ENCODE measurements at regions not wholly inside any gene's neighbourhood (a gene's known extent, or its start where the extent isn't known, plus 50 kb on each side); places are given as distances from the start of the nearest gene placed in this dataset.
A peak's percentile ranks its signal among the peaks of the same experiment; 100 is the strongest.

- H3K27ac ChIP-seq, result no peak overlapping the region
- no peak overlapping the region for H3K4me3 ChIP-seq
- TF ChIP-seq CTCF (IDR thresholded peaks at IDR 0.05) (no peak), POLR2A (IDR thresholded peaks at IDR 0.05) (no peak)
- DNase-seq, result no peak
- intact Hi-C loops (cut with DNase I), result no loop called here
- peaks cover 0 to 4% of the 10 kb centered on the region in 2 donors for H3K4me1 ChIP-seq (replicated peaks in 1 of 2)
- H3K27me3 ChIP-seq, result no peaks in the 10 kb centered on the region
- H3K36me3 ChIP-seq (replicated peaks in 1 of 2), result no peaks in the 10 kb centered on the region
- H3K9me3 ChIP-seq (replicated peaks in 1 of 3), result no peaks in the 10 kb centered on the region
- WGBS, 4 donors, result 73 to 93% (median 89%) methylated on average over 6 of the region's 6 CpGs
Measured at GRCh38 chr5:163377982-163378381, 59.4 kb upstream of the CCNG1 start.

GRCh38 chr5:163379298-163380155 is 57.9 kb upstream of the CCNG1 start:
- Histone ChIP-seq H3K9me3 (replicated peaks in 1 of 3) (no peaks in the 10 kb centered on the region), H3K36me3 (replicated peaks in 1 of 2) (no peaks in the 10 kb centered on the region), H3K4me1 (replicated peaks in 1 of 2) (peaks cover 0 to 4% of the 10 kb centered on the region in 2 donors), H3K4me3 (no peak overlapping the region), H3K27me3 (no peaks in the 10 kb centered on the region), H3K27ac (no peak overlapping the region)
- intact Hi-C loops (cut with DNase I), result no loop called here
- WGBS, 4 donors, result 57 to 73% (median 67%) methylated on average over 7 of the region's 7 CpGs
- TF ChIP-seq POLR2A (IDR thresholded peaks at IDR 0.05), result no peak
- no peak for TF ChIP-seq CTCF (IDR thresholded peaks at IDR 0.05)
- peak in 3 of 7 donors; percentile 30 to 41 (median 40) for DNase-seq

GRCh38 chr5:163381832-163382231 is 55.6 kb upstream of the CCNG1 start:
- TF ChIP-seq CTCF (IDR thresholded peaks at IDR 0.05) (no peak), POLR2A (IDR thresholded peaks at IDR 0.05) (no peak)
- intact Hi-C loops (cut with DNase I), result no loop called here

GRCh38 chr5:163383754-163384153 is 53.6 kb upstream of the CCNG1 start:
- intact Hi-C loops (cut with DNase I), result no loop called here
- 54 to 80% (median 79%) methylated on average over 3 of the region's 3 CpGs for WGBS, 4 donors
- Histone ChIP-seq H3K4me3 (no peak overlapping the region), H3K36me3 (replicated peaks in 1 of 2) (no peaks in the 10 kb centered on the region), H3K4me1 (replicated peaks in 1 of 2) (peaks cover 0 to 4% of the 10 kb centered on the region in 2 donors), H3K27ac (no peak overlapping the region), H3K27me3 (no peaks in the 10 kb centered on the region), H3K9me3 (replicated peaks in 1 of 3) (no peaks in the 10 kb centered on the region)
- TF ChIP-seq POLR2A (IDR thresholded peaks at IDR 0.05) (no peak), CTCF (IDR thresholded peaks at IDR 0.05) (no peak)
- DNase-seq, result no peak

More at GRCh38 chr5:163381832-163382231, 55.6 kb upstream of the CCNG1 start:
- no peaks in the 10 kb centered on the region for H3K9me3 ChIP-seq (replicated peaks in 1 of 3)
- H3K36me3 ChIP-seq (replicated peaks in 1 of 2), result no peaks in the 10 kb centered on the region
- H3K4me3 ChIP-seq, result no peak overlapping the region
- DNase-seq, result no peak
- H3K27me3 ChIP-seq, result no peaks in the 10 kb centered on the region
- no peak overlapping the region for H3K27ac ChIP-seq
- H3K4me1 ChIP-seq (replicated peaks in 1 of 2), result peaks cover 0 to 4% of the 10 kb centered on the region in 2 donors
- 90 to 94% (median 93%) methylated on average over 3 of the region's 3 CpGs for WGBS, 4 donors

Data from adrenal gland (tissue), 9 donors.